PC-3 (cell line): ENCODE measurements at regions not wholly inside any gene's neighbourhood (a gene's known extent, or its start where the extent isn't known, plus 50 kb on each side); places are given as distances from the start of the nearest gene placed in this dataset.

Experiments used
- EZH2 ChIP-seq: fragments of 300-600 bp; sonication (generic); IDR thresholded peaks from one replicate; pipeline ENCODE4 v1.6.1; 2017; ENCODE audit warnings: antibody characterized with exemption, mild to moderate bottlenecking, low read length; ENCODE audit not compliant: unreplicated experiment
- TF ChIP-seq, protein P1 (sequence below): fragments of 300-600 bp; sonication (generic); conservative IDR thresholded peaks from 2 replicates; pipeline ENCODE4 v1.5.1; 2017; ENCODE audit warnings: antibody characterized with exemption, low read depth, mild to moderate bottlenecking, low read length

DNA sequence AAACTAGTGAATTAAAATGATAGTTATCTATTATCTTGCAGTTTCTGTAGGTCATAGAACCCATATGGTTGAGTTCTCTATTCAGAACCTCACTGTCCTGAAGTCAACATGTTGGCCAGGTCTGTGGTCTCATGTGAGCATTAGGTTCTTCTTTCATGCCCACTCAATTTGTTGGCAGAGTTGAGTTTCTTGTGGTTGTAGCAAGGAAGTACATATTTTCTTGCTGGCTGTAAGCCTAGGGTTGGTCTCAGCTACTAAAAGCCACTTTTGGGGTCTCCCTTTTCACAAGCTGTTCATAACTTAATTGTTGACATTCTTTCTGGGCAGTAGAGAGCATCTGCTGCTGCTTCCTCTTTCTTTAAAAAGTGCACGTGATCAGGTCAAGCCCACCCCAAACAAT is 1165.1 kb upstream of the NCAM2 start:
- TF ChIP-seq, protein P1, sequence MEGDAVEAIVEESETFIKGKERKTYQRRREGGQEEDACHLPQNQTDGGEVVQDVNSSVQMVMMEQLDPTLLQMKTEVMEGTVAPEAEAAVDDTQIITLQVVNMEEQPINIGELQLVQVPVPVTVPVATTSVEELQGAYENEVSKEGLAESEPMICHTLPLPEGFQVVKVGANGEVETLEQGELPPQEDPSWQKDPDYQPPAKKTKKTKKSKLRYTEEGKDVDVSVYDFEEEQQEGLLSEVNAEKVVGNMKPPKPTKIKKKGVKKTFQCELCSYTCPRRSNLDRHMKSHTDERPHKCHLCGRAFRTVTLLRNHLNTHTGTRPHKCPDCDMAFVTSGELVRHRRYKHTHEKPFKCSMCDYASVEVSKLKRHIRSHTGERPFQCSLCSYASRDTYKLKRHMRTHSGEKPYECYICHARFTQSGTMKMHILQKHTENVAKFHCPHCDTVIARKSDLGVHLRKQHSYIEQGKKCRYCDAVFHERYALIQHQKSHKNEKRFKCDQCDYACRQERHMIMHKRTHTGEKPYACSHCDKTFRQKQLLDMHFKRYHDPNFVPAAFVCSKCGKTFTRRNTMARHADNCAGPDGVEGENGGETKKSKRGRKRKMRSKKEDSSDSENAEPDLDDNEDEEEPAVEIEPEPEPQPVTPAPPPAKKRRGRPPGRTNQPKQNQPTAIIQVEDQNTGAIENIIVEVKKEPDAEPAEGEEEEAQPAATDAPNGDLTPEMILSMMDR = no peak
- no peak for TF ChIP-seq EZH2
